Ovary (tissue), 3 donors: ENCODE measurements at regions not wholly inside any gene's neighbourhood (a gene's known extent, or its start where the extent isn't known, plus 50 kb on each side); places are given as distances from the start of the nearest gene placed in this dataset.

Source experiments
- EP300 ChIP-seq: sonication (generic); formaldehyde crosslinking; IDR thresholded peaks from one replicate; pipeline ENCODE4 v1.6.1; 2017; ENCODE audit warnings: antibody characterized with exemption
- POLR2A ChIP-seq: fragments of 450-650 bp; IDR thresholded peaks from one replicate; pipeline ENCODE4 v1.6.1; 2017; ENCODE audit warnings: antibody characterized with exemption, mild to moderate bottlenecking, moderate library complexity
- TF ChIP-seq, protein P1 (sequence below), 3 donors: fragments of 450-650 bp in 2 of 3; fragments of 200-600 bp in 1 of 3; IDR thresholded peaks; one replicate each; pipeline versions ENCODE4 v1.5.1 to v1.8.0; 2016 to 2022; ENCODE audit warnings: antibody characterized with exemption in 3 of 3, mild to moderate bottlenecking in 1 of 3
- donor health status: DM: no; HTN: no; CAD: no.

DNA sequence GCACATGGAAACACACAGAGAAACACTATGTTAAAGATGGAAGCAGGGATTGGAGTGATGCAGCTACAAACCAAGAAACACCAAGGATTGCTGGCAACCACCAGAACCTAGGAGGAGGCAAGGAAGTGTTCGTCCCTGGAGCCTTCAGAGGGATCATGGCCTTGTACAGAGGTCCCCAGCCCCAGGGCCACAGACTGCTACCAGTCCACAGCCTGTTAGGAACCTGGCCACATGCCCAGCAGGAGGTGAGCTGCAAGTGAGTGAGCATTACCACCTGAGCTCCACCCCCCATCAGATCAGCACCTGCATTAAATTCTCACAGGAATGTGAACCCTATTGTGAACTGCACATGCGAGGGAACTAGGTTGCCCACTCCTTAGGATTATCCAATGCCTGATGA is 505.7 kb upstream of the MDFIC2 start:
- TF ChIP-seq, protein P1, sequence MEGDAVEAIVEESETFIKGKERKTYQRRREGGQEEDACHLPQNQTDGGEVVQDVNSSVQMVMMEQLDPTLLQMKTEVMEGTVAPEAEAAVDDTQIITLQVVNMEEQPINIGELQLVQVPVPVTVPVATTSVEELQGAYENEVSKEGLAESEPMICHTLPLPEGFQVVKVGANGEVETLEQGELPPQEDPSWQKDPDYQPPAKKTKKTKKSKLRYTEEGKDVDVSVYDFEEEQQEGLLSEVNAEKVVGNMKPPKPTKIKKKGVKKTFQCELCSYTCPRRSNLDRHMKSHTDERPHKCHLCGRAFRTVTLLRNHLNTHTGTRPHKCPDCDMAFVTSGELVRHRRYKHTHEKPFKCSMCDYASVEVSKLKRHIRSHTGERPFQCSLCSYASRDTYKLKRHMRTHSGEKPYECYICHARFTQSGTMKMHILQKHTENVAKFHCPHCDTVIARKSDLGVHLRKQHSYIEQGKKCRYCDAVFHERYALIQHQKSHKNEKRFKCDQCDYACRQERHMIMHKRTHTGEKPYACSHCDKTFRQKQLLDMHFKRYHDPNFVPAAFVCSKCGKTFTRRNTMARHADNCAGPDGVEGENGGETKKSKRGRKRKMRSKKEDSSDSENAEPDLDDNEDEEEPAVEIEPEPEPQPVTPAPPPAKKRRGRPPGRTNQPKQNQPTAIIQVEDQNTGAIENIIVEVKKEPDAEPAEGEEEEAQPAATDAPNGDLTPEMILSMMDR (IDR thresholded peaks at IDR 0.05), result no peak
- TF ChIP-seq EP300, result no peak
- TF ChIP-seq POLR2A, result no peak
